HG03066 (cell line): ENCODE measurements at regions not wholly inside any gene's neighbourhood (a gene's known extent, or its start where the extent isn't known, plus 50 kb on each side); places are given as distances from the start of the nearest gene placed in this dataset.

ENCODE experiments used
- ATAC-seq: cut with Tn5 transposase; IDR thresholded peaks from one replicate; pipeline ENCODE4 v1.9.1; 2021; ENCODE audit warnings: low read depth; ENCODE audit not compliant: unreplicated experiment

GRCh38 chr2:84290537-84290936, 168.5 kb downstream of the SUCLG1 start:
- no peak for ATAC-seq

- no peak for ATAC-seq
Observed at GRCh38 chr2:84288293-84288692, 170.8 kb downstream of the SUCLG1 start.

GRCh38 chr2:84286878-84287277, 172.2 kb downstream of the SUCLG1 start:
- no peak for ATAC-seq

DNA sequence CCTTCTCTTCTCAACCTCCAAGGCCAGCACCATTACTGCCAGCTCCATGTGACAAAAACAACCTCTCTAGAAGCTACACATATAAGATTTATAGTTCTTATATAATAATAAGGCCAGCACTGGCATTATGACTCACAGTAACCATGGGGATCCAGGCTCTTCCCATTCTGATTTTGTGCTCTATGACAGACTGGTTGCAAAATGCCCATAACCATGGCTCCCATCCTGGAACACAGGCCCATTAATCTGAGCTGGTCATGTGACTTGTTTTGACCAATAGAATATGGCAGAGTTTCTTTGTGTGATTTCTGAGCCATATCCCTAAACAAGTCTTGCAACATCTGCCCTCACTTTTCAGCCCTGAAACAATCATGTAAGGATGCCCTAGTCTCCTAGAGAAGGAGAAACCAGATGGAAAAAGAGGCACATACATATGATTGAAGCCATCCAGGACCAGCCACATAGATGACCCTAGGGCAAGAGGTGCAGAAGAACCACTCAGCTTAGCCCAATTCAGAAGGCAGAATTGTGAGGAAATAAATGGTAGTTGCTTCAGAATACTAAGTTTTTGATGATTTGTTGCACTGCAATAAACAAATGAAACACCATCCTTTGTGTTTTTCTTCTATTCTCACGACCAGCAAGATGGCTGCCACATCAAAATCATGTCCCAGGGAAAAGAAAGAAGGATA, 173.9 kb downstream of the SUCLG1 start:
- no peak for ATAC-seq

- ATAC-seq, result no peak
Observed at GRCh38 chr2:84283506-84283905, 175.6 kb downstream of the SUCLG1 start.

- no peak for ATAC-seq
Observed at GRCh38 chr2:84281510-84281909, 177.6 kb downstream of the SUCLG1 start.

- ATAC-seq, result no peak
Observed at GRCh38 chr2:84280873-84281272, 178.2 kb downstream of the SUCLG1 start.

DNA sequence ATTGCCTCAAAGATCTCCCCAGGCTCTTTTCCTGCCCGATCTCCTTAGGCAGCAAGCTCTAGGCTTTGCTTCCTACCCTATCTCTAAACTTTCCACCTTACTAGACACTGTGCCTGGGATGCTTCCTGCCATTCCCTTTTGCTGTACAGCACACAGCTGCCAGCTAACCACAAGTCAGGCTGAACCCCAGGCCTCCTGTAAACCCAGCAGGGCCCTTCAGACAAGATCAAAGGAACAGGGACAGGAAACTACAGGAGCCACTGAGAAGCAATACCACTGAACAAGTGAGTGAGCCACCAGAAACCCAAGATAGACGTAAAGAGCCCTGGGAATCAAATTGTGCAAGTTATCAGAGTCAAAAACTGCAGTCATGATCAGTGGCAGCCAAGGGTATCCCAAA, 180.7 kb downstream of the SUCLG1 start:
- no peak for ATAC-seq

DNA sequence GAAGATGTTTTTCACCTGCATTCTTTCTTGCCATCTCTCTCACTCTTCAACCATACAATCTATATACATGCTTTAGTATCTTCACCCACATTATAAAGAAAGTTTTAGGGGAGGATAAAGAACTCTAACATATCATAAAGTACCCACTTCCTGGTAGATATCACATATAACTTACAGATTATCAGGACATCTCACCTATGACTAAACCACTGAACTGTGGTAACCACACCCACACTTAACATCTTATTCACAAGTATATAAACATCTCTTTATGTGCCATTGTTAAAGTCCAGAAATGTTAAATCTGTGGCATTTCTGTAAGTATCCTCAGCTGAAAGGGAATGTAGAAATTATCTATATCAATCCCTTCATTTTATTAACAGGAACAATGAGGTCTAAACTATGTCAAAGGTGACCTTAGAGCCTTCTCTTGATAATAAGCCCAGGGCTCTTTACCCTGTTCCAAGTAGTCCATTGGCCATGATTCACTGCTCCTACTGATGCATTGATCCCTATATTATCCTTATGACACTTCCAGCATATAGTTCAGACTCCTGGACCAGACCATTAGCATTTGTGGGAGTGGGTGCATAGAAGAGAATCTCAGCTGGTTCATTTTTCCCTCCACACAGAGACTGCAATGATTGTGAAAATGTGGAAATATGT, 182.4 kb downstream of the SUCLG1 start:
- no peak for ATAC-seq

GRCh38 chr2:84273406-84273805, 185.7 kb downstream of the SUCLG1 start:
- ATAC-seq, result no peak

DNA sequence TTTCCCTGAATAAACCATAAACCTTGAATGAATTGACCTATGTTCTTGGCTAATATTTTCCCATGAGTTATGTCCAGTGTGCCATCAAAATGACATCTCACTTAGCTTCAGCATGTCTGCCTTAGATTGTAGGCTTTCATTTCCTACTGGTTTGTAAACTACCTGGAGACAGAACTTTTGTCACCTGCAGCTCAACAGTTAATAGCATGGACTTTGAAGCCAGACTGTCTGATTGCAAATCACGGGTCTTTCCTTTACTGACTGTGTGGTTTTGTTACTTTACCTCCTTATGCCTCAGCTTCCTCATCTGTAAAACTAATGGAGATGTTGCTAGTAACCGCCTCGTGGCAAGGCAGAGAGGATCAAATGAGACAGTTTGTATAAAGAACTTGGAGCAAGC, 187.1 kb downstream of the SUCLG1 start:
- no peak for ATAC-seq

DNA sequence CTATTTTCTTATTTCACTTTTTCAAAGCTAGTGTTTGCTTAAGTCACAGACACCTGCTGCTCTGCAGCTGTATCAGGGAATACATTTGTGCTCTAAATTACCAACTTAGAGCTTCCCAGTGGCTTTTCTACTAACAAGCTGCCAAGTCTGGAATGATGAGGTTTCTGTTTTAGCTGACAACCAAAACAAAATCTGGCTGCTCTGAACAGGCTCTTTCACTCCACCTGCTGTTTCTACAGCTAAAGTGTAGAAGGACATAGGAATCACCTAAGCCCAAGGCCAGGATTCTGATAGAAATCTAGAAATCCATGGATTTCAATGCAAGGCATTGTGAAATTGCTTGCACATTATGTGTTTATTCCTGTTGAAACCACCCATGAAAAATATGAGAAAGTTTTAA, 201.2 kb downstream of the SUCLG1 start:
- no peak for ATAC-seq

GRCh38 chr2:84251651-84252302, 207.3 kb downstream of the SUCLG1 start:
- ATAC-seq, result no peak

GRCh38 chr2:84249140-84249539, 209.9 kb downstream of the SUCLG1 start:
- no peak for ATAC-seq

DNA sequence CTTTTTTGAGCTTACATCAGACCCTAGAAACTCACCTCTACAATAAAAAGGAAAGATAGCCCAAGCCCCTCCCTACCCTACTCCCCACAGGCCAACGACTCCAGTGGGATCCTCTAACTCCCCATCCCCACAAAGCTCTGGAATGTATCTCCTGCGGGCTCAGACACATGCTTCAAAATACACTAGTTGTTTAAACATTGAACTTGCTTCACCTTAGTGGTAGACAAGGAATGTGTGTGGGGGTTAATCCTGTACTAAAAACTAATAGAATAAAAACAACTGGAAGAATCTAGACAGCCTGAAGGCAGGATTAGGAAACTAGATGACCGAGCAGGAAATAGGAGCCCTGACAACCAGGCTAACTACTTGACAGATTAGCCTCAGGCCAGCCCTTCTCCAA, 211.5 kb downstream of the SUCLG1 start:
- ATAC-seq, result no peak

- ATAC-seq, result no peak
Observed at GRCh38 chr2:84243788-84244733, 215.0 kb downstream of the SUCLG1 start.

DNA sequence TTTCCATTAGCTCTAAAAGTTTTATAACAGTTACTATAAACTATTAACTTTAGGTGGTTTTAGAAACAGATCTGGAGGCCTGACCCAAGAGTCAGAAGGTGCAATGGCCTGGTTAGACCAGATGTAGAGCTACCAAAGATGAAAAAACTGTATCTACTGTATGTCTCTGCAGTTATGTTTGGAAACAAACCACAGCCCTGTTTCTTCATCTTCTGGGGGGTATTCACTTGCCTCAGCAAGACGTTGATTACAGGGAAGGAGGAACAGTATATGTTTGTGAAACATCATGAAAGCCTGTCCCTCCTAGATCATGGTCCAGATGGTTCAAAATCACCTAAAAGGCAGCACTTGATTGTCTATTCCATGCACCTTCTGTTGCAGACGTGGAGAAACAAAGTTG, 220.2 kb downstream of the SUCLG1 start:
- no peak for ATAC-seq

DNA sequence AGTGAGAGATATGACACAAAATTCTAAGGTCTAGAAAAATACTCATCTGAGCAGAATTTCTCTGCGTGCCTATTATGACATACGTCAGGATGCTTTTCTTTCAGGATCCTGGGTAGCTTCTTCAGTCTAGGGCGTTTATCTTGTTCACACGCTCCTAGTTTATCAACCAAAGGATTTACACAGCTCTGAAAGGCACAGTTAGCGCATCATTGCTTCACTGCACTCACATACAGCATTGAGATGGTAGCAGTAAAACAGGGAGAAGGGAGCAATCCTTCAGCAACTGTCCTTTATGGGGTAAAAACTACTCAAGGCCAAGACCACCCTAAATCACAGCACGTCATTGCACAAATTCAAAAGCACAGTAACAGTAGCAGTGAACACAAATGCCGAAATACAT, 222.8 kb downstream of the SUCLG1 start:
- no peak for ATAC-seq

DNA sequence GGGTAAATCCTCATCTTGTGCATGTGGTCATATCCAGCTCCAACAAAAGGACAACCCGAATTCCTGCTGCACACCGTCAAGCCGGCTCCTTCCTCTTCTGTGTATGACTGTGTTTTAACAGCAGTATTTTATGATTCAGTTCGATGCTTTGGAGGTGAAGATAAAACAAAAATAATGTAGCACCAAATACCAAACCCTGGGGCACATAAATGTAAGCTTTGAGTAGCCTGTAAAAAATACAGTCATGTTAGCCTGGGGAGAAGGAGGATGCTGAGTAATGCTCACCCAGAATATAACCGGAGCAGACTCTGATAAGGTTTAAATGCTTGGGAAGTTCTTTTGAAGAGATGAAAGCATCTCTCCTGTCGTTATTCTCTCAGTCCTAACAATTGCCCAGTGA, 225.0 kb downstream of the SUCLG1 start:
- ATAC-seq, result no peak

DNA sequence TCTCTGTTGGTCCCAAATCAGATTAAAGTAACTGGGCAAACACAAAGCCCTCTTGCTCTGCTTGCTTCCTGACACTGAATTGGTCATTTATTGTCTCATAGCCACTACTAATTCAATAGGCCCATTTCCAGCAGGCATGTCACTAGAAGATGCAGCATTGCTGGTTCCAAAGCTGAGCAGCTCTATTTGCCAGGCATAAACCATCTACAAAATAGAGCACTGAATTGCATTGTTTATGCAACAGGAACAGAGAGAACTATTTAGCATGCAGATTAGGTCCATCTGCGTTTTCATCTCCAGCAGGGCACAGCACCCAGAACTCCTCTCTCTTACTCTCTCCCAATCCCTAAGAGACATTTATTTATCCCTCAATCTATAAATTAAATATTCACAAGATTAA, 227.6 kb downstream of the SUCLG1 start:
- no peak for ATAC-seq

GRCh38 chr2:84224121-84224520, 235.0 kb downstream of the SUCLG1 start:
- no peak for ATAC-seq
